Keratinocyte (primary cell): ENCODE measurements at regions not wholly inside any gene's neighbourhood (a gene's known extent, or its start where the extent isn't known, plus 50 kb on each side); places are given as distances from the start of the nearest gene placed in this dataset.

Experiments
- DNase-seq: peaks from one replicate; pipeline ENCODE4 v3.0.0-alpha.2; 2011; ENCODE audit warnings: low read depth, missing footprints, low spot score
- FAIRE-seq: peaks from 2 replicates; lab custom pipeline; 2011; peaks lifted over from hg19 to GRCh38; lab: Jason Lieb, UNC
- H2AFZ ChIP-seq: 2 replicates; pipeline ENCODE4 v1.6.0; 2012; ENCODE audit warnings: low read length, control low read depth, inconsistent platforms; ENCODE audit not compliant: control insufficient read depth
- H3K27ac ChIP-seq: 2 replicates; pipeline ENCODE4 v1.5.1; 2011; ENCODE audit warnings: low read length; ENCODE audit not compliant: control insufficient read depth, insufficient read depth
- H3K27me3 ChIP-seq: 3 replicates; pipeline ENCODE4 v1.6.0; 2011; ENCODE audit warnings: low read length; ENCODE audit not compliant: control insufficient read depth, insufficient read depth; ENCODE audit errors: extremely low read depth
- H3K36me3 ChIP-seq, 2 experiments: 2 replicates in 1 of 2; 3 replicates in 1 of 2; pipeline ENCODE4 v1.5.1; 2011; ENCODE audit warnings: low read length in 2 of 2, mild to moderate bottlenecking in 1 of 2; ENCODE audit not compliant: control insufficient read depth in 2 of 2, insufficient read depth in 2 of 2; ENCODE audit errors: extremely low read depth in 1 of 2
- H3K4me1 ChIP-seq: 3 replicates; pipeline ENCODE4 v1.5.1; 2011; ENCODE audit warnings: low read length; ENCODE audit not compliant: control insufficient read depth, insufficient read depth; ENCODE audit errors: extremely low read depth
- H3K4me2 ChIP-seq: 3 replicates; pipeline ENCODE4 v1.6.0; 2011; ENCODE audit warnings: low read depth, low read length; ENCODE audit not compliant: control insufficient read depth, insufficient read depth; ENCODE audit errors: extremely low read depth
- H3K4me3 ChIP-seq, 3 experiments: fragments of 200-600 bp in 1 of 3; sonication (generic) in 1 of 3; 2 replicates in 2 of 3; 3 replicates in 1 of 3; pipeline ENCODE4 v1.5.1; 2011 to 2016; ENCODE audit warnings: low read length in 3 of 3, mild to moderate bottlenecking in 3 of 3, control low read depth in 2 of 3, inconsistent platforms in 1 of 3, low read depth in 1 of 3, mixed read lengths in 1 of 3, mixed run types in 1 of 3, moderate library complexity in 1 of 3; ENCODE audit not compliant: control insufficient read depth in 2 of 3, insufficient read depth in 2 of 3; ENCODE audit errors: extremely low read depth in 1 of 3
- H3K79me2 ChIP-seq: 2 replicates; pipeline ENCODE4 v1.6.0; 2012; ENCODE audit warnings: low read length; ENCODE audit not compliant: control insufficient read depth, insufficient read depth
- H3K9ac ChIP-seq: 3 replicates; pipeline ENCODE4 v1.6.0; 2011; ENCODE audit warnings: low read length; ENCODE audit not compliant: control insufficient read depth, insufficient read depth; ENCODE audit errors: extremely low read depth
- H3K9me1 ChIP-seq: 3 replicates; pipeline ENCODE4 v1.6.0; 2011; ENCODE audit warnings: low read length; ENCODE audit not compliant: control insufficient read depth, insufficient read depth; ENCODE audit errors: extremely low read depth
- H3K9me3 ChIP-seq: 2 replicates; pipeline ENCODE4 v1.5.1; 2012; ENCODE audit warnings: low read depth, low read length; ENCODE audit not compliant: control insufficient read depth
- H4K20me1 ChIP-seq: 3 replicates; pipeline ENCODE4 v1.6.0; 2011; ENCODE audit warnings: low read length; ENCODE audit not compliant: control insufficient read depth, insufficient read depth; ENCODE audit errors: extremely low read depth
- EZH2 ChIP-seq: IDR thresholded peaks from one replicate; pipeline ENCODE4 v1.6.1; 2012; ENCODE audit warnings: inconsistent platforms, mild to moderate bottlenecking, low read length, moderate library complexity
- dilution Hi-C: fragments of 300-500 bp; cut with MboI; formaldehyde crosslinking; loops from one replicate; pipeline ENCODE4 v1.7.0; 2020; ENCODE audit warnings: low sequenced_read_pairs; ENCODE audit not compliant: extremely low pct_ligation_motif_present
- TF ChIP-seq, protein P1 (sequence below), 3 experiments: IDR thresholded peaks in 1 of 3; conservative IDR thresholded peaks in 1 of 3; optimal IDR thresholded peaks in 1 of 3; 2 replicates in 2 of 3; 3 replicates in 1 of 3; pipeline versions ENCODE3 to v1.5.1; 2011; ENCODE audit warnings: low read length in 3 of 3, mild to moderate bottlenecking in 3 of 3, moderate library complexity in 2 of 3, control low read depth in 1 of 3, inconsistent platforms in 1 of 3; ENCODE audit not compliant: insufficient read depth in 2 of 3; ENCODE audit errors: extremely low read depth in 1 of 3

DNA sequence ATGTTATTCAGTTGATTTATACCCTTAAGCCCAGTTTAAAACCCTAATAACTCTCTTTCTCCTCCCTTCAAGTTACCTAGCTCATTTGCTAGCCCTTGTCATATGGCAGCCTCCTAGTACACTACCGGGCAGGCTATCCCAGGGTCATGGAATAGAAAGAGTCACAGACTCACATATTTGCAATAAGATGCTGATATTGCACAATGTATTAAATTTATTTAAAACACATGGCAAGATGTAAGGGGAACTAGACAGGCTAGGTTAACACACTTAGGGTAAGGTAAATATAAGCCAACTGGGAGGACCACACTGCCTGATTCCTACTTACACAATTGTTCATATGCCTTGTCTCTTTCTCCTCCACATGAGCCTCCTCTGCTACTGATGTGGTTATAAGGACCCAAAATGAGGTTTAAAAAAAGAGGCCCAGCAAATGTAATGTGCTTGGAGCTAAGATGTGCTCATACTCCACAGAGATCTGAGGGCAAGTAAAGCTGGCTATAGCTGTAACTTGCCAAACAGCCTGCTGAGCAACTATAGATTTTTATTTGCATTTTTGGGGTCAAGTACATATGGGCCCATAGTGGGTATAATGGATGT, 130.0 kb downstream of the ENC1 start:
- Histone ChIP-seq H3K4me1 (no peaks in the 10 kb centered on the region), H3K27me3 (no peaks in the 10 kb centered on the region), H3K27ac (no peak overlapping the region), H3K4me2 (no peak overlapping the region), H2AFZ (no peak overlapping the region), H4K20me1 (no peaks in the 10 kb centered on the region), H3K36me3 (no peaks in the 10 kb centered on the region), H3K4me3 (no peak overlapping the region), H3K9me3 (no peaks in the 10 kb centered on the region), H3K9me1 (no peaks in the 10 kb centered on the region), H3K79me2 (no peaks in the 10 kb centered on the region), H3K9ac (no peak overlapping the region)
- FAIRE-seq (no peak), DNase-seq (no peak)
- no peak for TF ChIP-seq EZH2
- TF ChIP-seq, protein P1, sequence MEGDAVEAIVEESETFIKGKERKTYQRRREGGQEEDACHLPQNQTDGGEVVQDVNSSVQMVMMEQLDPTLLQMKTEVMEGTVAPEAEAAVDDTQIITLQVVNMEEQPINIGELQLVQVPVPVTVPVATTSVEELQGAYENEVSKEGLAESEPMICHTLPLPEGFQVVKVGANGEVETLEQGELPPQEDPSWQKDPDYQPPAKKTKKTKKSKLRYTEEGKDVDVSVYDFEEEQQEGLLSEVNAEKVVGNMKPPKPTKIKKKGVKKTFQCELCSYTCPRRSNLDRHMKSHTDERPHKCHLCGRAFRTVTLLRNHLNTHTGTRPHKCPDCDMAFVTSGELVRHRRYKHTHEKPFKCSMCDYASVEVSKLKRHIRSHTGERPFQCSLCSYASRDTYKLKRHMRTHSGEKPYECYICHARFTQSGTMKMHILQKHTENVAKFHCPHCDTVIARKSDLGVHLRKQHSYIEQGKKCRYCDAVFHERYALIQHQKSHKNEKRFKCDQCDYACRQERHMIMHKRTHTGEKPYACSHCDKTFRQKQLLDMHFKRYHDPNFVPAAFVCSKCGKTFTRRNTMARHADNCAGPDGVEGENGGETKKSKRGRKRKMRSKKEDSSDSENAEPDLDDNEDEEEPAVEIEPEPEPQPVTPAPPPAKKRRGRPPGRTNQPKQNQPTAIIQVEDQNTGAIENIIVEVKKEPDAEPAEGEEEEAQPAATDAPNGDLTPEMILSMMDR (optimal IDR thresholded peaks at IDR 0.05 in 1 of 3, IDR thresholded peaks at IDR 0.05 in 1 of 3, conservative IDR thresholded peaks at IDR 0.05 in 1 of 3; ENCODE audit: extremely low read depth in 1 of 3, insufficient read depth in 2 of 3, low read length in 3 of 3): no peak
- dilution Hi-C loops: no loop called here

DNA sequence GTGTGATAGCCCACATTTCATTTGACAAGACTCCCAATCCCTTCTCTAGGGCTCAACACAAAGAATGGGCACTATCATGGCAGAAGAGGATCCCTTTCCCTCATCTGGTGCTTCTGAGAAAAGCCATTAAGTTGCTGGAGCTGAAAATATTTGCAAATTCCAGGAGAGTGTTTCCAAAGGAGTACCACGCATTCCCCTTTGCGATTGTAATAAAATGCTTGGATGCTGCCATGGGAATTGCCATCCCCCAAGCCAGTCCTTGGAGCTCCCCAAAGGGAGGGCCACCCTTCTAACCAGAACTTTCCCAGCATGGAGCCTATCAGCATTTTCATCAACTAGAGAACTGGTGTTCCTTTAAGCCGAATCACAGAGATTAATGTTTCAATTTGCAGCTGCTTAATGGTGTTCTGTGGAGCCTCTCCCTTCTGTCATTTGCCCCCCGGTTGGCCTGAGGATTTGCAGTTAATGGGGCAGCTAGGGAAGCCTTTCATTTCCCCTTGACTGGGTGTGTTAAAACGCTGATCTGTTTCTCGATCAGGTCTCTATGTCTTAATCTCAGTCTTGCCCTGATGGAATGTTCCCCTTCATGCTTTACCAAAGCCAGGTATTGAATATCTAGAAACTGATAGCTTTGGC, 133.0 kb downstream of the ENC1 start:
- H2AFZ ChIP-seq: peak overlapping the region; percentile 38
- no peaks in the 10 kb centered on the region for H3K27me3 ChIP-seq
- no peak for DNase-seq
- no peak overlapping the region for H3K9ac ChIP-seq
- no peaks in the 10 kb centered on the region for H3K9me3 ChIP-seq
- H3K4me1 ChIP-seq: no peaks in the 10 kb centered on the region
- no peak overlapping the region for H3K4me3 ChIP-seq
- H4K20me1 ChIP-seq: no peaks in the 10 kb centered on the region
- no peak overlapping the region for H3K27ac ChIP-seq
- H3K36me3 ChIP-seq: no peaks in the 10 kb centered on the region
- TF ChIP-seq, protein P1 (optimal IDR thresholded peaks at IDR 0.05 in 1 of 3, IDR thresholded peaks at IDR 0.05 in 1 of 3, conservative IDR thresholded peaks at IDR 0.05 in 1 of 3; ENCODE audit: extremely low read depth in 1 of 3, insufficient read depth in 2 of 3, low read length in 3 of 3): no peak
- TF ChIP-seq EZH2: no peak
- no peaks in the 10 kb centered on the region for H3K9me1 ChIP-seq
- H3K4me2 ChIP-seq: no peak overlapping the region
- H3K79me2 ChIP-seq: no peaks in the 10 kb centered on the region
- dilution Hi-C loops: no loop called here
- FAIRE-seq: no peak
